ENCODE measurements at regions not wholly inside any gene's neighbourhood (a gene's known extent, or its start where the extent isn't known, plus 50 kb on each side); places are given as distances from the start of the nearest gene placed in this dataset.

- BruUV-seq (replicated peaks) = no TSS peak
- Mint-ChIP-seq H3K4me1 (ENCODE audit: insufficient read depth, unreplicated experiment) (no peaks in the 10 kb centered on the region), H3K9me3 (ENCODE audit: unreplicated experiment) (peaks cover 27% of the 10 kb centered on the region), H3K27ac (ENCODE audit: low read depth, unreplicated experiment) (no peak overlapping the region), H3K36me3 (ENCODE audit: insufficient read depth, unreplicated experiment) (no peaks in the 10 kb centered on the region), H3K27me3 (ENCODE audit: insufficient read depth, unreplicated experiment) (no peaks in the 10 kb centered on the region), H3K4me3 (ENCODE audit: unreplicated experiment) (no peak overlapping the region)
- intact Hi-C loops (cut with micrococcal nuclease) = no loop called here
- TF ChIP-seq CTCF (IDR thresholded peaks at IDR 0.05; ENCODE audit: unreplicated experiment) = no peak
- ChIA-PET POLR2A (no interaction called here), CTCF (no interaction called here)
- no peak for DNase-seq (ENCODE audit: unreplicated experiment)
Measured at GRCh38 chr15:26295336-26296085, 432.4 kb upstream of the ATP10A start.

- peaks cover 34% of the 10 kb centered on the region for H3K9me3 Mint-ChIP-seq (ENCODE audit: unreplicated experiment)
- no peaks in the 10 kb centered on the region for H3K36me3 Mint-ChIP-seq (ENCODE audit: insufficient read depth, unreplicated experiment)
- ChIA-PET POLR2A (no interaction called here), CTCF (no interaction called here)
- no peak for DNase-seq (ENCODE audit: unreplicated experiment)
- H3K4me1 Mint-ChIP-seq (ENCODE audit: insufficient read depth, unreplicated experiment) = no peaks in the 10 kb centered on the region
- intact Hi-C loops (cut with micrococcal nuclease) = no loop called here
- TF ChIP-seq CTCF (IDR thresholded peaks at IDR 0.05; ENCODE audit: unreplicated experiment) = no peak
- no peak overlapping the region for H3K27ac Mint-ChIP-seq (ENCODE audit: low read depth, unreplicated experiment)
- BruUV-seq (replicated peaks) = no TSS peak
- H3K4me3 Mint-ChIP-seq (ENCODE audit: unreplicated experiment) = no peak overlapping the region
- H3K27me3 Mint-ChIP-seq (ENCODE audit: insufficient read depth, unreplicated experiment) = no peaks in the 10 kb centered on the region
Measured at GRCh38 chr15:26294059-26294689, 431.0 kb upstream of the ATP10A start.

- no TSS peak for BruUV-seq (replicated peaks)
- peaks cover 7% of the 10 kb centered on the region for H3K36me3 Mint-ChIP-seq (ENCODE audit: insufficient read depth, unreplicated experiment)
- H3K9me3 Mint-ChIP-seq (ENCODE audit: unreplicated experiment) = peaks cover 31% of the 10 kb centered on the region
Measured at GRCh38 chr15:26287381-26287780, 424.3 kb upstream of the ATP10A start.

GRCh38 chr15:26280281-26280680, 417.2 kb upstream of the ATP10A start:
- H3K4me1 Mint-ChIP-seq (ENCODE audit: insufficient read depth, unreplicated experiment) = no peaks in the 10 kb centered on the region
- H3K9me3 Mint-ChIP-seq (ENCODE audit: unreplicated experiment) = peaks cover 42% of the 10 kb centered on the region
- CTCF ChIA-PET = no interaction called here
- H3K36me3 Mint-ChIP-seq (ENCODE audit: insufficient read depth, unreplicated experiment) = peaks cover 7% of the 10 kb centered on the region
- DNase-seq (ENCODE audit: unreplicated experiment) = no peak
- H3K27ac Mint-ChIP-seq (ENCODE audit: low read depth, unreplicated experiment) = no peak overlapping the region
- no peaks in the 10 kb centered on the region for H3K27me3 Mint-ChIP-seq (ENCODE audit: insufficient read depth, unreplicated experiment)
- H3K4me3 Mint-ChIP-seq (ENCODE audit: unreplicated experiment) = no peak overlapping the region
- TF ChIP-seq CTCF (IDR thresholded peaks at IDR 0.05; ENCODE audit: unreplicated experiment) = no peak
- intact Hi-C loops (cut with micrococcal nuclease) = no loop called here
- BruUV-seq (replicated peaks) = no TSS peak
- POLR2A ChIA-PET = no interaction called here

More at GRCh38 chr15:26287381-26287780, 424.3 kb upstream of the ATP10A start:
- TF ChIP-seq CTCF (IDR thresholded peaks at IDR 0.05; ENCODE audit: unreplicated experiment) = no peak
- no peak overlapping the region for H3K4me3 Mint-ChIP-seq (ENCODE audit: unreplicated experiment)
- no peak overlapping the region for H3K27ac Mint-ChIP-seq (ENCODE audit: low read depth, unreplicated experiment)
- intact Hi-C loops (cut with micrococcal nuclease) = no loop called here
- ChIA-PET CTCF (no interaction called here), POLR2A (no interaction called here)
- no peaks in the 10 kb centered on the region for H3K4me1 Mint-ChIP-seq (ENCODE audit: insufficient read depth, unreplicated experiment)
- DNase-seq (ENCODE audit: unreplicated experiment) = no peak
- no peaks in the 10 kb centered on the region for H3K27me3 Mint-ChIP-seq (ENCODE audit: insufficient read depth, unreplicated experiment)

All from MCF 10A (cell line).